Parathyroid adenoma (tissue), 2 donors: ENCODE measurements at regions not wholly inside any gene's neighbourhood (a gene's known extent, or its start where the extent isn't known, plus 50 kb on each side); places are given as distances from the start of the nearest gene placed in this dataset.

Source experiments
- H2AFZ ChIP-seq: fragments of 300-600 bp; sonication (generic); one replicate; pipeline ENCODE4 v1.7.0; 2017; ENCODE audit warnings: antibody characterized with exemption, mild to moderate bottlenecking
- H3K27ac ChIP-seq: fragments of 300-600 bp; sonication (generic); one replicate; pipeline ENCODE4 v1.7.0; 2017
- H3K27me3 ChIP-seq: fragments of 300-600 bp; sonication (generic); one replicate; pipeline ENCODE4 v1.7.0; 2017; ENCODE audit warnings: low read length; ENCODE audit not compliant: control insufficient read depth, insufficient read depth
- H3K36me3 ChIP-seq: fragments of 300-600 bp; sonication (generic); one replicate; pipeline ENCODE4 v1.7.0; 2017; ENCODE audit warnings: low read length; ENCODE audit not compliant: control insufficient read depth, insufficient read depth
- H3K4me1 ChIP-seq: fragments of 300-600 bp; sonication (generic); one replicate; pipeline ENCODE4 v1.7.0; 2017; ENCODE audit warnings: control low read depth
- H3K4me2 ChIP-seq: fragments of 300-600 bp; sonication (generic); one replicate; pipeline ENCODE4 v1.7.0; 2017; ENCODE audit warnings: low read length
- H3K4me3 ChIP-seq: fragments of 300-600 bp; sonication (generic); one replicate; pipeline ENCODE4 v1.7.0; 2017; ENCODE audit warnings: low read depth, low read length
- H3K79me2 ChIP-seq: fragments of 300-600 bp; sonication (generic); one replicate; pipeline ENCODE4 v1.7.0; 2017; ENCODE audit warnings: control low read depth
- H3K9ac ChIP-seq: fragments of 300-600 bp; sonication (generic); one replicate; pipeline ENCODE4 v1.7.0; 2017; ENCODE audit warnings: mild to moderate bottlenecking
- H3K9me3 ChIP-seq: fragments of 300-600 bp; sonication (generic); one replicate; pipeline ENCODE4 v1.7.0; 2017; ENCODE audit warnings: low read length; ENCODE audit not compliant: control insufficient read depth
- TF ChIP-seq, protein P1 (sequence below): fragments of 300-600 bp; sonication (generic); IDR thresholded peaks from one replicate; pipeline ENCODE4 v1.7.0; 2017; ENCODE audit warnings: antibody characterized with exemption, mild to moderate bottlenecking
- donor health status: primary hyperparathyroidism.

DNA sequence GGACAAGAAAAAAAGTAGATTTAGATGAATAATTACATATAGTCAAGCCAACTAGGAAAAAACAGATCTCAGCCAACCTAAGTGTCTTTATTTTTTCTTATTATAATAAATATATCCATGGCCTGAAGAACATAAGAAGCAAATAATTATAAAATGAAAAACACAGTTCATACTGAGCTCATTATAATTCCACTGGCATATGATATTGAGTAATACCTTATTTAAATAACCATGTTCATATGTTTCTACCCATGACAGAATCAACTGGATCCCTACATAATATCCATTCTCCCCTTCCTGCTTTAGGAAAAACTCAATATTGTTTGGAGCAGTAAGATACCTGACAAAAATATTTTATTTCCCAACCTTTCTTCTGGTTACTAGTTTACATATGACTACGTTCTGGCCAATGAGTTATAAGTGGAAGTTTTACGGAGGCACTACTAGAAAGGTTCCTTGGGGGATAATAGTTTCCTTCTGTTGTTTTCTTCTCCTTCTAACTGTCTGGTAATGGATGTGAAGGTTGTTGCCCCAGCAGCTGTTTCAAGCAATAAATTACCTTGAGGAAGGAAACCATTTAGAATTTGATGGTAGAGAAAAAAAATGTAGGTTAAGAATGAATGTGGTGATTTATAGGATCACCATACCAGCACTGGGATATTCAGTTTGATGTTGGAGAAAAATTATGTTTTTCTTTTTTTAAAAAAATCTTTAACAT is 184.1 kb upstream of the MBNL1 start:
- Histone ChIP-seq H3K9ac (no peak overlapping the region), H3K4me1 (no peaks in the 10 kb centered on the region), H3K9me3 (no peaks in the 10 kb centered on the region), H3K27ac (no peak overlapping the region), H3K4me2 (no peak overlapping the region), H3K27me3 (no peaks in the 10 kb centered on the region), H3K36me3 (no peaks in the 10 kb centered on the region), H3K4me3 (no peak overlapping the region), H3K79me2 (no peaks in the 10 kb centered on the region), H2AFZ (no peak overlapping the region)
- TF ChIP-seq, protein P1, sequence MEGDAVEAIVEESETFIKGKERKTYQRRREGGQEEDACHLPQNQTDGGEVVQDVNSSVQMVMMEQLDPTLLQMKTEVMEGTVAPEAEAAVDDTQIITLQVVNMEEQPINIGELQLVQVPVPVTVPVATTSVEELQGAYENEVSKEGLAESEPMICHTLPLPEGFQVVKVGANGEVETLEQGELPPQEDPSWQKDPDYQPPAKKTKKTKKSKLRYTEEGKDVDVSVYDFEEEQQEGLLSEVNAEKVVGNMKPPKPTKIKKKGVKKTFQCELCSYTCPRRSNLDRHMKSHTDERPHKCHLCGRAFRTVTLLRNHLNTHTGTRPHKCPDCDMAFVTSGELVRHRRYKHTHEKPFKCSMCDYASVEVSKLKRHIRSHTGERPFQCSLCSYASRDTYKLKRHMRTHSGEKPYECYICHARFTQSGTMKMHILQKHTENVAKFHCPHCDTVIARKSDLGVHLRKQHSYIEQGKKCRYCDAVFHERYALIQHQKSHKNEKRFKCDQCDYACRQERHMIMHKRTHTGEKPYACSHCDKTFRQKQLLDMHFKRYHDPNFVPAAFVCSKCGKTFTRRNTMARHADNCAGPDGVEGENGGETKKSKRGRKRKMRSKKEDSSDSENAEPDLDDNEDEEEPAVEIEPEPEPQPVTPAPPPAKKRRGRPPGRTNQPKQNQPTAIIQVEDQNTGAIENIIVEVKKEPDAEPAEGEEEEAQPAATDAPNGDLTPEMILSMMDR, result no peak

GRCh38 chr3:152087153-152087552 is 181.6 kb upstream of the MBNL1 start:
- no peak overlapping the region for H3K4me3 ChIP-seq
- H3K79me2 ChIP-seq, result no peaks in the 10 kb centered on the region
- H3K9me3 ChIP-seq, result no peaks in the 10 kb centered on the region
- no peaks in the 10 kb centered on the region for H3K4me1 ChIP-seq
- no peak overlapping the region for H2AFZ ChIP-seq
- no peak overlapping the region for H3K27ac ChIP-seq
- H3K36me3 ChIP-seq, result no peaks in the 10 kb centered on the region
- TF ChIP-seq, protein P1, result no peak
- no peaks in the 10 kb centered on the region for H3K27me3 ChIP-seq
- no peak overlapping the region for H3K4me2 ChIP-seq
- H3K9ac ChIP-seq, result no peak overlapping the region

DNA sequence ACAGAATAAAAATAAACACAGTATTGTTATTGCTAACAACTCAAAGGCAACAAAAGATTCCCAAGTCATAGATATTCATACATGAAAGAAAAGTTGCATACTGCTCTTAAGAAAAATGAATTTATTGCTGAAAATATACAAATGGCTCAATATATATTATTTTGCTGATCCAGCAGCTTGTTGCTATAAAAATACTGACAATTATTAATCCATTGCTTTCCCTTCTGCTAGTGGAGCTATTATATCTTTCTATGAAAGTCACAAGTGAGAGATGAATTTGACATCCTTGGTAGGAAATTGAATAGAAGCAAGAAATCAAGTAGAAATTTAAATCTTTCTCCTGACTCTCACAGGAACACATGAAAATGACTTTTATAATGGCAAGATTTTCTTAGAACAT is 179.2 kb upstream of the MBNL1 start:
- Histone ChIP-seq H3K4me3 (no peak overlapping the region), H3K27me3 (no peaks in the 10 kb centered on the region), H3K9ac (no peak overlapping the region), H3K9me3 (no peaks in the 10 kb centered on the region), H2AFZ (no peak overlapping the region), H3K79me2 (no peaks in the 10 kb centered on the region), H3K27ac (no peak overlapping the region), H3K36me3 (no peaks in the 10 kb centered on the region), H3K4me2 (no peak overlapping the region), H3K4me1 (no peaks in the 10 kb centered on the region)
- TF ChIP-seq, protein P1, result no peak

DNA sequence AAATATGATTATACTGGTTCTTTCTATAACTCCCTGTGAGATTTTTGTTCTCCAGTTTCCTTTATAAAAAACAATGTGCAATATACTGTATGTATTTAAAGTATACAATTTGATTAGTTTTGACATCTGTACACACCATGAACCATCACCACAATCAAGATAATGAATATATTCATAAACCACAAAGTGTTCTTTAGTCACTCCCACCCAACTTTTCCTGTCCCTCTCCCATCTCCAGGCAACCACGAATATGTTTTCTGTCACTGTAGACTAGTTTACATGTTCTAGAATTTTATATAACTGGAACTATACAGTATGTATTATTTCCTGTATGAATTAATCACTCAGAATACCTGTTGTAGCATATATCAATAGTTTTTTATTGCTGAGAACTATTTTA is 177.0 kb upstream of the MBNL1 start:
- Histone ChIP-seq H3K9ac (no peak overlapping the region), H3K4me2 (no peak overlapping the region), H3K4me1 (no peaks in the 10 kb centered on the region), H2AFZ (no peak overlapping the region), H3K4me3 (no peak overlapping the region), H3K9me3 (no peaks in the 10 kb centered on the region), H3K27ac (no peak overlapping the region), H3K36me3 (no peaks in the 10 kb centered on the region), H3K79me2 (no peaks in the 10 kb centered on the region), H3K27me3 (no peaks in the 10 kb centered on the region)
- TF ChIP-seq, protein P1, result no peak

- H3K4me3 ChIP-seq, result no peak overlapping the region
- H3K9ac ChIP-seq, result no peak overlapping the region
- H3K27me3 ChIP-seq, result no peaks in the 10 kb centered on the region
- H3K36me3 ChIP-seq, result no peaks in the 10 kb centered on the region
- H3K79me2 ChIP-seq, result no peaks in the 10 kb centered on the region
- no peak overlapping the region for H3K27ac ChIP-seq
- no peak overlapping the region for H2AFZ ChIP-seq
- TF ChIP-seq, protein P1, result no peak
- H3K4me2 ChIP-seq, result no peak overlapping the region
- H3K9me3 ChIP-seq, result no peaks in the 10 kb centered on the region
- H3K4me1 ChIP-seq, result no peaks in the 10 kb centered on the region
Measured at GRCh38 chr3:152093901-152094300, 174.8 kb upstream of the MBNL1 start.
